ENCODE measurements at regions not wholly inside any gene's neighbourhood (a gene's known extent, or its start where the extent isn't known, plus 50 kb on each side); places are given as distances from the start of the nearest gene placed in this dataset.

- TF ChIP-seq CTCF (conservative IDR thresholded peaks at IDR 0.05), result no peak
- TF ChIP-seq EZH2 (IDR thresholded peaks at IDR 0.05; ENCODE audit: low read depth), result no peak
These were observed 227.5 kb upstream of the FGF13 start for GRCh38 chrX:138939038-138939437.
